Motor neuron (in vitro differentiated cells): ENCODE measurements at regions not wholly inside any gene's neighbourhood (a gene's known extent, or its start where the extent isn't known, plus 50 kb on each side); places are given as distances from the start of the nearest gene placed in this dataset.

ENCODE experiments used
- ATAC-seq, 8 experiments: fragments of 200-7000 bp; cut with Tn5 transposase; replicated peaks in 6 of 8; 2 replicates each; pipeline ENCODE4 v1.8.0; 2021; ENCODE audit warnings: mild to moderate bottlenecking in 8 of 8, moderate library complexity in 8 of 8
- H3K27ac ChIP-seq, 2 donors: fragments of 250-450 bp; sonication (Bioruptor Pico); 2 replicates each; pipeline ENCODE4 v1.9.0; 2021; ENCODE audit warnings: antibody characterized with exemption in 2 of 2, mild to moderate bottlenecking in 2 of 2, moderate library complexity in 1 of 2
- H3K4me1 ChIP-seq, 2 donors: fragments of 250-450 bp; sonication (Bioruptor Pico); replicated peaks in 1 of 2; 2 replicates each; pipeline ENCODE4 v1.6.1; 2021; ENCODE audit warnings: antibody characterized with exemption in 2 of 2, mild to moderate bottlenecking in 2 of 2, moderate library complexity in 1 of 2
- H3K4me3 ChIP-seq, 5 donors: fragments of 250-450 bp; sonication (Bioruptor Pico); 2 replicates each; pipeline ENCODE4 v1.9.0; 2021; ENCODE audit warnings: antibody characterized with exemption in 5 of 5, mild to moderate bottlenecking in 5 of 5, moderate library complexity in 4 of 5
- in situ Hi-C, 9 experiments: fragments of 400-800 bp; cut with MboI; loops; one replicate each; pipeline ENCODE4 v1.15.0; 2021; ENCODE audit warnings: low sequenced_read_pairs in 9 of 9, low pct_unique_long_range_greater_than_20kb in 2 of 9; ENCODE audit not compliant: unreplicated experiment in 9 of 9

DNA sequence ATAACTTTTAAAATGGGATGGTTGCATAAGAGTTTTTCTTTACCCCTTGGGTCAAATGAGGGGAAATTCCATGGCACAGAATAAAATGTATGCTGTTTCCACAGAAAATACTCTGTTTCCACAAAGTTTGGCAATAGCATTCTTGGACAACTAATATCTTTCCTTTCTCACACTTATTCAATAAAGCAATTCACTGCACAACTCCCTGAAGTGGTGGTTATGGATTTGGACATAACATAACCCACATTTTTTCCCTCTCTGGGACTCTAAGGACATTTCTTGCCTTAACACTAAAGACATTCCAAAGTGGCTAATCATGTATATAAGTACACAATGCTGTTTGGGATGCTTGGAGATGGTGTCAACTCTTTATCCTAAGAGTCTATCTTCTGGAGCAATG, 51.7 kb upstream of the GPM6B start:
- no peak for ATAC-seq

More for the DNA sequence above, 51.7 kb upstream of the GPM6B start:
- peaks cover 3 to 7% of the 10 kb centered on the region in 2 donors for H3K4me1 ChIP-seq
- H3K27ac ChIP-seq = no peak overlapping the region
- no peak overlapping the region for H3K4me3 ChIP-seq
- in situ Hi-C loops = no loop called here
